H9 (cell line): ENCODE measurements at regions not wholly inside any gene's neighbourhood (a gene's known extent, or its start where the extent isn't known, plus 50 kb on each side); places are given as distances from the start of the nearest gene placed in this dataset.

ENCODE experiments used
- DNase-seq: peaks from one replicate; pipeline ENCODE4 v3.0.0-alpha.2; 2017
- H2AFZ ChIP-seq: one replicate; pipeline ENCODE4 v1.6.1; 2013; ENCODE audit warnings: mild to moderate bottlenecking, low read length, control low read depth, moderate library complexity
- H2AK5ac ChIP-seq: 2 replicates; pipeline ENCODE4 v1.6.1; 2013; ENCODE audit warnings: low read length, control low read depth, mixed read lengths; ENCODE audit not compliant: insufficient read length
- H2BK120ac ChIP-seq: one replicate; pipeline ENCODE4 v1.6.1; 2013; ENCODE audit warnings: low read depth, mild to moderate bottlenecking, low read length, control low read depth, inconsistent platforms; ENCODE audit not compliant: poor library complexity, severe bottlenecking
- H2BK12ac ChIP-seq: 2 replicates; pipeline ENCODE4 v1.6.1; 2013; ENCODE audit warnings: low read length, control low read depth, mixed read lengths, low read depth; ENCODE audit not compliant: insufficient read length
- H2BK15ac ChIP-seq: 2 replicates; pipeline ENCODE4 v1.6.1; 2013; ENCODE audit warnings: low read depth, low read length, control low read depth
- H2BK20ac ChIP-seq: one replicate; pipeline ENCODE4 v1.6.1; 2013; ENCODE audit warnings: low read depth, mild to moderate bottlenecking, low read length, control low read depth, inconsistent platforms; ENCODE audit not compliant: poor library complexity, severe bottlenecking
- H2BK5ac ChIP-seq: 2 replicates; pipeline ENCODE4 v1.6.1; 2013; ENCODE audit warnings: low read length, control low read depth, mixed read lengths; ENCODE audit not compliant: insufficient read length
- H3K14ac ChIP-seq: 2 replicates; pipeline ENCODE4 v1.6.1; 2013; ENCODE audit warnings: low read length, control low read depth; ENCODE audit not compliant: insufficient read depth
- H3K18ac ChIP-seq: 2 replicates; pipeline ENCODE4 v1.6.1; 2013; ENCODE audit warnings: low read depth, mild to moderate bottlenecking, mixed read lengths, low read length, control low read depth; ENCODE audit not compliant: insufficient read length
- H3K23ac ChIP-seq: 2 replicates; pipeline ENCODE4 v1.6.1; 2013; ENCODE audit warnings: low read length, control low read depth, mixed read lengths, low read depth; ENCODE audit not compliant: insufficient read length
- H3K23me2 ChIP-seq: 2 replicates; pipeline ENCODE4 v1.6.1; 2013; ENCODE audit warnings: low read depth, mild to moderate bottlenecking, mixed read lengths, low read length, control low read depth; ENCODE audit not compliant: insufficient read length, poor library complexity, severe bottlenecking
- H3K27ac ChIP-seq: 2 replicates; pipeline ENCODE4 v1.5.1; 2013; ENCODE audit warnings: low read length, control low read depth, mixed read lengths, low read depth; ENCODE audit not compliant: insufficient read length
- H3K27me3 ChIP-seq: 2 replicates; pipeline ENCODE4 v1.6.1; 2013; ENCODE audit warnings: low read length, control low read depth, inconsistent platforms; ENCODE audit not compliant: insufficient read depth
- H3K4ac ChIP-seq: 2 replicates; pipeline ENCODE4 v1.6.1; 2013; ENCODE audit warnings: low read depth, mild to moderate bottlenecking, control low read depth, inconsistent platforms, low read length, moderate library complexity
- H3K4me1 ChIP-seq: 2 replicates; pipeline ENCODE4 v1.6.1; 2013; ENCODE audit warnings: low read length, control low read depth, inconsistent platforms; ENCODE audit not compliant: insufficient read depth
- H3K4me2 ChIP-seq: 2 replicates; pipeline ENCODE4 v1.6.1; 2013; ENCODE audit warnings: low read length, control low read depth, mixed read lengths; ENCODE audit not compliant: insufficient read length, insufficient read depth
- H3K56ac ChIP-seq: 2 replicates; pipeline ENCODE4 v1.6.1; 2013; ENCODE audit warnings: low read depth, mild to moderate bottlenecking, mixed read lengths, low read length, control low read depth; ENCODE audit not compliant: insufficient read length
- H3K79me1 ChIP-seq: 2 replicates; pipeline ENCODE4 v1.6.1; 2013; ENCODE audit warnings: low read depth, mild to moderate bottlenecking, moderate library complexity, low read length, control low read depth, inconsistent platforms; ENCODE audit not compliant: insufficient read depth, poor library complexity, severe bottlenecking
- H3K79me2 ChIP-seq: 2 replicates; pipeline ENCODE4 v1.6.1; 2013; ENCODE audit warnings: low read length, control low read depth, inconsistent platforms; ENCODE audit not compliant: insufficient read depth
- H3K9ac ChIP-seq: 2 replicates; pipeline ENCODE4 v1.6.1; 2013; ENCODE audit warnings: low read length, control low read depth, mixed read lengths; ENCODE audit not compliant: insufficient read length; ENCODE audit errors: extremely low read depth
- H3K9me3 ChIP-seq: one replicate; pipeline ENCODE4 v1.6.1; 2013; ENCODE audit warnings: low read depth, low read length, inconsistent platforms; ENCODE audit not compliant: control insufficient read depth
- H3T11ph ChIP-seq: one replicate; pipeline ENCODE4 v1.6.1; 2013; ENCODE audit warnings: mild to moderate bottlenecking, low read length, control low read depth, inconsistent platforms
- H4K20me1 ChIP-seq: one replicate; pipeline ENCODE4 v1.6.1; 2013; ENCODE audit not compliant: control insufficient read depth, insufficient read length, insufficient read depth
- H4K5ac ChIP-seq: 2 replicates; pipeline ENCODE4 v1.6.1; 2013; ENCODE audit warnings: low read depth, mild to moderate bottlenecking, mixed read lengths, low read length, control low read depth; ENCODE audit not compliant: insufficient read length
- H4K8ac ChIP-seq: replicated peaks from 2 replicates; pipeline ENCODE4 v1.6.1; 2013; ENCODE audit warnings: low read length, control low read depth, mixed read lengths, low read depth; ENCODE audit not compliant: insufficient read length
- H4K91ac ChIP-seq: 2 replicates; pipeline ENCODE4 v1.6.1; 2013; ENCODE audit warnings: low read depth, mild to moderate bottlenecking, moderate library complexity, mixed read lengths, low read length, control low read depth; ENCODE audit not compliant: insufficient read length
- H3K27ac Mint-ChIP-seq, 3 experiments: 2 replicates in 2 of 3; 3 replicates in 1 of 3; pipeline ENCODE4 v1.8.0; 2020 to 2021; ENCODE audit warnings: mixed read lengths in 3 of 3, mild to moderate bottlenecking in 1 of 3, moderate library complexity in 1 of 3
- H3K27me3 Mint-ChIP-seq: 2 replicates; pipeline ENCODE4 v1.8.0; 2021; ENCODE audit warnings: low read depth, mild to moderate bottlenecking, moderate library complexity, mixed read lengths
- H3K36me3 Mint-ChIP-seq, 3 experiments: 2 replicates in 2 of 3; 3 replicates in 1 of 3; pipeline ENCODE4 v1.8.0; 2020 to 2021; ENCODE audit warnings: low read depth in 3 of 3, mixed read lengths in 3 of 3; ENCODE audit not compliant: insufficient read depth in 1 of 3
- H3K4me1 Mint-ChIP-seq, 2 experiments: 2 replicates each; pipeline ENCODE4 v1.8.0; 2020; ENCODE audit warnings: mixed read lengths in 2 of 2
- H3K4me3 Mint-ChIP-seq, 2 experiments: 2 replicates in 1 of 2; 3 replicates in 1 of 2; pipeline ENCODE4 v1.8.0; 2020 to 2021; ENCODE audit warnings: mild to moderate bottlenecking in 2 of 2, mixed read lengths in 2 of 2, moderate library complexity in 1 of 2
- H3K9me3 Mint-ChIP-seq, 2 experiments: 2 replicates in 1 of 2; 3 replicates in 1 of 2; pipeline ENCODE4 v1.8.0; 2020; ENCODE audit warnings: mild to moderate bottlenecking in 2 of 2, mixed read lengths in 2 of 2, moderate library complexity in 1 of 2
- WGBS: extraction: QIAGEN DNeasy Blood & Tissue Kit; methylation state at CpG from one replicate; pipeline ENCODE4 v1.1.7; 2013; ENCODE audit warnings: missing lambda C conversion rate, low lambda C conversion rate, mixed read lengths; ENCODE audit not compliant: insufficient read length; ENCODE audit errors: extremely low coverage; 5-methylcytosine and 5-hydroxymethylcytosine counted together
- TF ChIP-seq, protein P1 (sequence below): fragments of 200-600 bp; sonication (generic); conservative IDR thresholded peaks from 3 replicates; pipeline ENCODE4 v1.8.0; 2021; ENCODE audit warnings: antibody characterized with exemption, mild to moderate bottlenecking

DNA sequence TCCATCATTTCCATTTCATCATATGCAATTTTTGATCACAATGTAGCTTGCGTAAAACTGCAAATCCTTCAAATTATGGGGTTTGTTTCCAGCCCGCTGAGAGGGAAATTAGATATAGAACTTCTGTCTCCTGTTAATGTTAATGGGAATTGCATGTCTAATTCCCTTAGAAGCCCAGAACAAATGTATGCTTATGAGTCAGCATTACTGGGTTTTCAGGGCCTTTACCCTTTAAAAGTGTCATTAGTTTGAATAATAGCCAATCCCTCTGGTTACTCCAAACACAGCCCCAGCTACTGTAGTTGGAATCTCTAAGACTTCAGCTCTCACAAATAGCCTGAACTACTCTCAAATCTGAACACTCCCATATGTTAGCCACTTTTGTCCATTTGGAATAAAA, 439.4 kb downstream of the C3orf38 start:
- H4K8ac ChIP-seq: no peak overlapping the region
- TF ChIP-seq, protein P1, sequence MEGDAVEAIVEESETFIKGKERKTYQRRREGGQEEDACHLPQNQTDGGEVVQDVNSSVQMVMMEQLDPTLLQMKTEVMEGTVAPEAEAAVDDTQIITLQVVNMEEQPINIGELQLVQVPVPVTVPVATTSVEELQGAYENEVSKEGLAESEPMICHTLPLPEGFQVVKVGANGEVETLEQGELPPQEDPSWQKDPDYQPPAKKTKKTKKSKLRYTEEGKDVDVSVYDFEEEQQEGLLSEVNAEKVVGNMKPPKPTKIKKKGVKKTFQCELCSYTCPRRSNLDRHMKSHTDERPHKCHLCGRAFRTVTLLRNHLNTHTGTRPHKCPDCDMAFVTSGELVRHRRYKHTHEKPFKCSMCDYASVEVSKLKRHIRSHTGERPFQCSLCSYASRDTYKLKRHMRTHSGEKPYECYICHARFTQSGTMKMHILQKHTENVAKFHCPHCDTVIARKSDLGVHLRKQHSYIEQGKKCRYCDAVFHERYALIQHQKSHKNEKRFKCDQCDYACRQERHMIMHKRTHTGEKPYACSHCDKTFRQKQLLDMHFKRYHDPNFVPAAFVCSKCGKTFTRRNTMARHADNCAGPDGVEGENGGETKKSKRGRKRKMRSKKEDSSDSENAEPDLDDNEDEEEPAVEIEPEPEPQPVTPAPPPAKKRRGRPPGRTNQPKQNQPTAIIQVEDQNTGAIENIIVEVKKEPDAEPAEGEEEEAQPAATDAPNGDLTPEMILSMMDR: no peak
- no peak overlapping the region for H2AFZ ChIP-seq
- H3K14ac ChIP-seq: no peak overlapping the region
- H4K20me1 ChIP-seq: no peaks in the 10 kb centered on the region
- H2BK12ac ChIP-seq: no peak overlapping the region
- H2BK120ac ChIP-seq: no peak overlapping the region
- no peak overlapping the region for H4K5ac ChIP-seq
- H3T11ph ChIP-seq: no peak overlapping the region
- Mint-ChIP-seq H3K27me3 (no peaks in the 10 kb centered on the region), H3K27ac (no peak overlapping the region; a peak in 1 of 7 replicates), H3K9me3 (no peaks in the 10 kb centered on the region), H3K36me3 (no peaks in the 10 kb centered on the region), H3K4me1 (peaks cover 12 to 15% of the 10 kb centered on the region in 2 experiments), H3K4me3 (no peak overlapping the region; a peak in 1 of 5 replicates)
- DNase-seq: no peak
- H3K79me1 ChIP-seq: no peaks in the 10 kb centered on the region
- H3K79me2 ChIP-seq: no peaks in the 10 kb centered on the region
- H3K4me1 ChIP-seq: no peaks in the 10 kb centered on the region
- no peak overlapping the region for H3K4me2 ChIP-seq
- H3K23ac ChIP-seq: no peak overlapping the region
- H3K27me3 ChIP-seq: no peaks in the 10 kb centered on the region
- H3K27ac ChIP-seq: no peak overlapping the region
- H3K56ac ChIP-seq: no peak overlapping the region
- H3K9ac ChIP-seq: no peak overlapping the region
- H3K4ac ChIP-seq: no peak overlapping the region
- H2AK5ac ChIP-seq: no peak overlapping the region
- H2BK15ac ChIP-seq: no peak overlapping the region
- no peak overlapping the region for H4K91ac ChIP-seq
- H3K18ac ChIP-seq: no peak overlapping the region
- no peak overlapping the region for H2BK20ac ChIP-seq
- WGBS: no CpG with 5 or more reads among the region's 2 CpGs
- H2BK5ac ChIP-seq: no peak overlapping the region
- no peaks in the 10 kb centered on the region for H3K9me3 ChIP-seq
- no peaks in the 10 kb centered on the region for H3K23me2 ChIP-seq
